NCI-H82 treated with DMSO at 0.1 percent for 48 hours (cell line): ENCODE measurements at regions not wholly inside any gene's neighbourhood (a gene's known extent, or its start where the extent isn't known, plus 50 kb on each side); places are given as distances from the start of the nearest gene placed in this dataset.
"Not testable (repeated sequence)": the region's sequence is repeated elsewhere in the genome, so short reads cannot be mapped to it uniquely, and the experiment has no call there.

Source experiments
- DNase-seq: peaks from one replicate; lab custom pipeline; 2025; ENCODE audit not compliant: unreplicated experiment; lab: John Stamatoyannopoulos, UW

GRCh38 chr5:17817990-17818389 lies 183.7 kb downstream of the TAF11L14 start:
- DNase-seq: no peak

GRCh38 chr5:17819783-17820182 lies 185.5 kb downstream of the TAF11L14 start:
- no peak for DNase-seq

- no peak for DNase-seq
Measured at GRCh38 chr5:17828681-17829080, 194.4 kb downstream of the TAF11L14 start.

GRCh38 chr5:17829456-17829855 lies 195.2 kb downstream of the TAF11L14 start:
- no peak for DNase-seq

- DNase-seq: no peak
Measured at GRCh38 chr5:17831279-17831678, 197.0 kb downstream of the TAF11L14 start.

GRCh38 chr5:17832949-17833745 lies 198.9 kb downstream of the TAF11L14 start:
- no peak for DNase-seq

- DNase-seq: no peak
Measured at GRCh38 chr5:17837757-17838156, 203.5 kb downstream of the TAF11L14 start.

GRCh38 chr5:17838469-17838868 lies 204.2 kb downstream of the TAF11L14 start:
- peak; percentile 28 for DNase-seq

GRCh38 chr5:17839848-17840247 lies 205.6 kb downstream of the TAF11L14 start:
- DNase-seq: no peak

- no peak for DNase-seq
Measured at GRCh38 chr5:17846496-17846895, 212.2 kb downstream of the TAF11L14 start.

- DNase-seq: no peak
Measured at GRCh38 chr5:17847286-17847685, 213.0 kb downstream of the TAF11L14 start.

GRCh38 chr5:17852111-17852510 lies 217.9 kb downstream of the TAF11L14 start:
- DNase-seq: no peak

- no peak for DNase-seq
Measured at GRCh38 chr5:17852740-17853139, 218.5 kb downstream of the TAF11L14 start.

- DNase-seq: no peak
Measured at GRCh38 chr5:17854901-17855300, 220.6 kb downstream of the TAF11L14 start.

GRCh38 chr5:17860660-17861315 lies 226.5 kb downstream of the TAF11L14 start:
- no peak for DNase-seq

- DNase-seq: not testable (repeated sequence)
Measured at GRCh38 chr5:17864903-17865302, 230.6 kb downstream of the TAF11L14 start.

GRCh38 chr5:17865966-17866365 lies 231.7 kb downstream of the TAF11L14 start:
- not testable (repeated sequence) for DNase-seq

GRCh38 chr5:17872204-17872603 lies 237.9 kb downstream of the TAF11L14 start:
- no peak for DNase-seq

GRCh38 chr5:17878541-17878940 lies 244.3 kb downstream of the TAF11L14 start:
- DNase-seq: no peak

- DNase-seq: no peak
Measured at GRCh38 chr5:17879276-17879675, 245.0 kb downstream of the TAF11L14 start.

GRCh38 chr5:17880869-17881268 lies 246.6 kb downstream of the TAF11L14 start:
- no peak for DNase-seq

GRCh38 chr5:17882760-17883488 lies 248.7 kb downstream of the TAF11L14 start:
- no peak for DNase-seq
